Liver (tissue), 3 donors: ENCODE measurements at regions not wholly inside any gene's neighbourhood (a gene's known extent, or its start where the extent isn't known, plus 50 kb on each side); places are given as distances from the start of the nearest gene placed in this dataset.

Source experiments
- EGR1 ChIP-seq, 2 donors: IDR thresholded peaks; 2 replicates each; pipeline ENCODE4 v1.6.1; 2016 to 2018; ENCODE audit warnings: antibody characterized with exemption in 2 of 2, low read depth in 2 of 2
- GABPA ChIP-seq, 2 donors: IDR thresholded peaks in 1 of 2; conservative IDR thresholded peaks in 1 of 2; 2 replicates each; pipeline ENCODE4 v1.6.1; 2016; ENCODE audit warnings: antibody characterized with exemption in 2 of 2, mild to moderate bottlenecking in 1 of 2, moderate library complexity in 1 of 2
- JUND ChIP-seq, 2 donors: IDR thresholded peaks; 2 replicates each; pipeline ENCODE4 v1.6.1; 2016; ENCODE audit warnings: antibody characterized with exemption in 2 of 2
- RAD21 ChIP-seq, 2 donors: IDR thresholded peaks; 2 replicates each; pipeline ENCODE4 v1.6.1; 2016; ENCODE audit warnings: antibody characterized with exemption in 2 of 2, mild to moderate bottlenecking in 2 of 2
- RXRA ChIP-seq, 2 donors: IDR thresholded peaks; 2 replicates each; pipeline ENCODE4 v1.6.1; 2017 to 2018; ENCODE audit warnings: antibody characterized with exemption in 2 of 2, mild to moderate bottlenecking in 1 of 2
- SP1 ChIP-seq: IDR thresholded peaks from 2 replicates; pipeline ENCODE4 v1.6.1; 2018; ENCODE audit warnings: antibody characterized with exemption, mild to moderate bottlenecking
- TAF1 ChIP-seq: conservative IDR thresholded peaks from 2 replicates; pipeline ENCODE4 v1.6.1; 2016; ENCODE audit warnings: antibody characterized with exemption, mild to moderate bottlenecking
- YY1 ChIP-seq: IDR thresholded peaks from 2 replicates; pipeline ENCODE4 v1.6.1; 2016; ENCODE audit warnings: antibody characterized with exemption, mild to moderate bottlenecking
- TF ChIP-seq, protein P1 (sequence below): fragments of 150-350 bp; IDR thresholded peaks from 2 replicates; pipeline ENCODE4 v1.5.1; 2017; ENCODE audit warnings: improper control_type of control experiment, low read depth, low read length; ENCODE audit not compliant: missing input control
- TF ChIP-seq, protein P2 (sequence below): IDR thresholded peaks from 2 replicates; pipeline ENCODE4 v1.6.1; 2016; ENCODE audit warnings: antibody characterized with exemption, mild to moderate bottlenecking
- TF ChIP-seq, protein P3 (sequence below): IDR thresholded peaks from 2 replicates; pipeline ENCODE4 v1.6.1; 2016; ENCODE audit warnings: antibody characterized with exemption
- TF ChIP-seq, protein P4 (sequence below): IDR thresholded peaks from 2 replicates; pipeline ENCODE4 v1.6.1; 2016; ENCODE audit warnings: antibody characterized with exemption
- donor health status: healthy.
- donor health status: healthy.

DNA sequence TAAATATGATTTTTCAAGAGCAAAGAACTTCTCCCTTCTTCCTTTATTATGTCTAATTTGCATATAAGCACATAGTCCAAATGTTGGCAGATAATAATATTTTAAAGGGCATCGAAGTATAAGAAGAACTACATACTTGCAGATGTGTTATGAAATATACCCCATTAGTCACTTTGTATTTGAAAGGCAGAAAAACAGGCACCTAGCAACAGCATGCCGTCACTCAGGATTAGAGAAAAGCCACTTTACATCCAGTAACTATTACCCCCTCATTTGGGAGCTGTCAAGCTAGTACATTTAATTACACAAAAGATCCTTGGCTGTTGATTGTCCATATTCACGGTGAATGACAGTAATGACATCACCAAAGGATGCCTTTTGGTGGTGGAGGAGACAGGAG lies 99.3 kb upstream of the ARMC2 start:
- TF ChIP-seq, protein P1, sequence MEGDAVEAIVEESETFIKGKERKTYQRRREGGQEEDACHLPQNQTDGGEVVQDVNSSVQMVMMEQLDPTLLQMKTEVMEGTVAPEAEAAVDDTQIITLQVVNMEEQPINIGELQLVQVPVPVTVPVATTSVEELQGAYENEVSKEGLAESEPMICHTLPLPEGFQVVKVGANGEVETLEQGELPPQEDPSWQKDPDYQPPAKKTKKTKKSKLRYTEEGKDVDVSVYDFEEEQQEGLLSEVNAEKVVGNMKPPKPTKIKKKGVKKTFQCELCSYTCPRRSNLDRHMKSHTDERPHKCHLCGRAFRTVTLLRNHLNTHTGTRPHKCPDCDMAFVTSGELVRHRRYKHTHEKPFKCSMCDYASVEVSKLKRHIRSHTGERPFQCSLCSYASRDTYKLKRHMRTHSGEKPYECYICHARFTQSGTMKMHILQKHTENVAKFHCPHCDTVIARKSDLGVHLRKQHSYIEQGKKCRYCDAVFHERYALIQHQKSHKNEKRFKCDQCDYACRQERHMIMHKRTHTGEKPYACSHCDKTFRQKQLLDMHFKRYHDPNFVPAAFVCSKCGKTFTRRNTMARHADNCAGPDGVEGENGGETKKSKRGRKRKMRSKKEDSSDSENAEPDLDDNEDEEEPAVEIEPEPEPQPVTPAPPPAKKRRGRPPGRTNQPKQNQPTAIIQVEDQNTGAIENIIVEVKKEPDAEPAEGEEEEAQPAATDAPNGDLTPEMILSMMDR: no peak
- TF ChIP-seq SP1: no peak
- TF ChIP-seq, protein P2, sequence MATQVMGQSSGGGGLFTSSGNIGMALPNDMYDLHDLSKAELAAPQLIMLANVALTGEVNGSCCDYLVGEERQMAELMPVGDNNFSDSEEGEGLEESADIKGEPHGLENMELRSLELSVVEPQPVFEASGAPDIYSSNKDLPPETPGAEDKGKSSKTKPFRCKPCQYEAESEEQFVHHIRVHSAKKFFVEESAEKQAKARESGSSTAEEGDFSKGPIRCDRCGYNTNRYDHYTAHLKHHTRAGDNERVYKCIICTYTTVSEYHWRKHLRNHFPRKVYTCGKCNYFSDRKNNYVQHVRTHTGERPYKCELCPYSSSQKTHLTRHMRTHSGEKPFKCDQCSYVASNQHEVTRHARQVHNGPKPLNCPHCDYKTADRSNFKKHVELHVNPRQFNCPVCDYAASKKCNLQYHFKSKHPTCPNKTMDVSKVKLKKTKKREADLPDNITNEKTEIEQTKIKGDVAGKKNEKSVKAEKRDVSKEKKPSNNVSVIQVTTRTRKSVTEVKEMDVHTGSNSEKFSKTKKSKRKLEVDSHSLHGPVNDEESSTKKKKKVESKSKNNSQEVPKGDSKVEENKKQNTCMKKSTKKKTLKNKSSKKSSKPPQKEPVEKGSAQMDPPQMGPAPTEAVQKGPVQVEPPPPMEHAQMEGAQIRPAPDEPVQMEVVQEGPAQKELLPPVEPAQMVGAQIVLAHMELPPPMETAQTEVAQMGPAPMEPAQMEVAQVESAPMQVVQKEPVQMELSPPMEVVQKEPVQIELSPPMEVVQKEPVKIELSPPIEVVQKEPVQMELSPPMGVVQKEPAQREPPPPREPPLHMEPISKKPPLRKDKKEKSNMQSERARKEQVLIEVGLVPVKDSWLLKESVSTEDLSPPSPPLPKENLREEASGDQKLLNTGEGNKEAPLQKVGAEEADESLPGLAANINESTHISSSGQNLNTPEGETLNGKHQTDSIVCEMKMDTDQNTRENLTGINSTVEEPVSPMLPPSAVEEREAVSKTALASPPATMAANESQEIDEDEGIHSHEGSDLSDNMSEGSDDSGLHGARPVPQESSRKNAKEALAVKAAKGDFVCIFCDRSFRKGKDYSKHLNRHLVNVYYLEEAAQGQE: no peak
- TF ChIP-seq, protein P3, sequence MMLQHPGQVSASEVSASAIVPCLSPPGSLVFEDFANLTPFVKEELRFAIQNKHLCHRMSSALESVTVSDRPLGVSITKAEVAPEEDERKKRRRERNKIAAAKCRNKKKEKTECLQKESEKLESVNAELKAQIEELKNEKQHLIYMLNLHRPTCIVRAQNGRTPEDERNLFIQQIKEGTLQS: no peak
- TF ChIP-seq, protein P4, sequence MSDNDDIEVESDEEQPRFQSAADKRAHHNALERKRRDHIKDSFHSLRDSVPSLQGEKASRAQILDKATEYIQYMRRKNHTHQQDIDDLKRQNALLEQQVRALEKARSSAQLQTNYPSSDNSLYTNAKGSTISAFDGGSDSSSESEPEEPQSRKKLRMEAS: no peak
- no peak for TF ChIP-seq RXRA (IDR thresholded peaks at IDR 0.05)
- TF ChIP-seq YY1: no peak
- TF ChIP-seq RAD21 (IDR thresholded peaks at IDR 0.05): no peak
- TF ChIP-seq JUND (IDR thresholded peaks at IDR 0.05): no peak
- no peak for TF ChIP-seq GABPA (IDR thresholded peaks at IDR 0.05 in 1 of 2, conservative IDR thresholded peaks at IDR 0.05 in 1 of 2)
- no peak for TF ChIP-seq TAF1
- no peak for TF ChIP-seq EGR1 (IDR thresholded peaks at IDR 0.05; ENCODE audit: low read depth in 2 of 2)
